B cell (primary cell): ENCODE measurements at regions not wholly inside any gene's neighbourhood (a gene's known extent, or its start where the extent isn't known, plus 50 kb on each side); places are given as distances from the start of the nearest gene placed in this dataset.

Experiments used
- ATAC-seq: fragments of 200-7000 bp; cut with Tn5 transposase; one replicate; pipeline ENCODE4 v1.10.0; 2021; ENCODE audit warnings: low read depth, mild to moderate bottlenecking, moderate number of reproducible peaks, moderate library complexity
- CTCF ChIA-PET: fragments of 350-600 bp; sonication (Branson Sonifier 250); formaldehyde crosslinking; loops from one replicate; lab custom pipeline; 2021; ENCODE audit warnings: antibody characterized with exemption, inconsistent platforms; lab: Charles Lee
- POLR2A ChIA-PET: fragments of 350-600 bp; sonication (Branson Sonifier 250); formaldehyde crosslinking; loops from one replicate; lab custom pipeline; 2021; ENCODE audit warnings: antibody characterized with exemption; lab: Charles Lee
- DNase-seq: peaks from one replicate; pipeline ENCODE4 v3.0.0; 2013
- H2AFZ ChIP-seq: 2 replicates; pipeline ENCODE4 v1.6.1; 2012; ENCODE audit warnings: mild to moderate bottlenecking, low read depth, low read length; ENCODE audit not compliant: insufficient read depth, poor library complexity, severe bottlenecking
- H3K27ac ChIP-seq, 2 donors: 1 replicate in 1 of 2; 2 replicates in 1 of 2; pipeline ENCODE4 v1.5.1; 2012 to 2013; ENCODE audit warnings: low read length in 2 of 2, mild to moderate bottlenecking in 2 of 2, moderate library complexity in 1 of 2
- H3K27me3 ChIP-seq, 4 experiments: fragments of 200-600 bp in 1 of 4; sonication (generic) in 1 of 4; replicated peaks in 1 of 4; 1 replicate in 2 of 4; 2 replicates in 2 of 4; pipeline versions ENCODE4 v1.6.1 to v1.7.0; 2013 to 2016; ENCODE audit warnings: low read length in 3 of 4, mild to moderate bottlenecking in 2 of 4, mixed read lengths in 1 of 4, moderate library complexity in 1 of 4; ENCODE audit not compliant: insufficient read depth in 4 of 4, control insufficient read depth in 3 of 4; ENCODE audit errors: control extremely low read depth in 1 of 4
- H3K36me3 ChIP-seq, 2 experiments: replicated peaks in 1 of 2; 1 replicate in 1 of 2; 2 replicates in 1 of 2; pipeline versions ENCODE4 v1.6.1 to v1.7.1; 2013; ENCODE audit warnings: low read length in 1 of 2; ENCODE audit not compliant: insufficient read depth in 2 of 2, control insufficient read depth in 1 of 2; ENCODE audit errors: control extremely low read depth in 1 of 2, extremely low read depth in 1 of 2
- H3K4me1 ChIP-seq, 2 donors: fragments of 200-600 bp in 1 of 2; sonication (generic) in 1 of 2; 1 replicate in 1 of 2; 2 replicates in 1 of 2; pipeline versions ENCODE4 v1.5.1 to v1.6.1; 2013 to 2017; ENCODE audit warnings: low read length in 2 of 2; ENCODE audit not compliant: control insufficient read depth in 2 of 2, insufficient read depth in 2 of 2
- H3K4me2 ChIP-seq: replicated peaks from 2 replicates; pipeline ENCODE3; 2012; ENCODE audit warnings: mild to moderate bottlenecking, low read depth, low read length; ENCODE audit not compliant: poor library complexity, severe bottlenecking
- H3K4me3 ChIP-seq, 5 experiments: fragments of 200-600 bp in 1 of 5; sonication (generic) in 1 of 5; 1 replicate in 3 of 5; 2 replicates in 2 of 5; pipeline versions ENCODE4 v1.5.1 to v1.7.0; 2011 to 2016; ENCODE audit warnings: low read length in 4 of 5, mild to moderate bottlenecking in 4 of 5, low read depth in 2 of 5, control low read depth in 1 of 5, moderate library complexity in 1 of 5; ENCODE audit not compliant: insufficient read depth in 1 of 5; ENCODE audit errors: control extremely low read depth in 1 of 5, extremely low read depth in 1 of 5
- H3K79me2 ChIP-seq: fragments of 200-600 bp; sonication (generic); one replicate; pipeline ENCODE4 v1.6.0; 2016; ENCODE audit warnings: low read length; ENCODE audit not compliant: control insufficient read depth, insufficient read depth
- H3K9ac ChIP-seq: fragments of 200-600 bp; sonication (generic); 2 replicates; pipeline ENCODE4 v1.6.1; 2017; ENCODE audit warnings: mild to moderate bottlenecking, low read length, moderate library complexity
- H3K9me3 ChIP-seq, 3 donors: one replicate each; pipeline versions ENCODE4 v1.6.1 to v1.7.1; 2013; ENCODE audit warnings: low read length in 2 of 3; ENCODE audit not compliant: control insufficient read depth in 2 of 3, insufficient read depth in 1 of 3; ENCODE audit errors: control extremely low read depth in 1 of 3
- H4K20me1 ChIP-seq: 2 replicates; pipeline ENCODE4 v1.6.0; 2012; ENCODE audit warnings: mild to moderate bottlenecking, low read length; ENCODE audit not compliant: insufficient read depth, control insufficient read depth, poor library complexity, severe bottlenecking
- H3K27ac Mint-ChIP-seq: one replicate; pipeline ENCODE4 v1.8.0; 2021; ENCODE audit warnings: mixed read lengths
- H3K27me3 Mint-ChIP-seq: one replicate; pipeline ENCODE4 v1.8.0; 2021; ENCODE audit warnings: mixed read lengths
- H3K4me1 Mint-ChIP-seq: one replicate; pipeline ENCODE4 v1.8.0; 2021; ENCODE audit warnings: mixed read lengths
- H3K4me3 Mint-ChIP-seq: one replicate; pipeline ENCODE4 v1.8.0; 2021; ENCODE audit warnings: mixed read lengths
- H3K9me3 Mint-ChIP-seq: one replicate; pipeline ENCODE4 v1.8.0; 2022; ENCODE audit warnings: mixed read lengths; ENCODE audit not compliant: insufficient read depth
- EZH2 ChIP-seq: IDR thresholded peaks from 2 replicates; pipeline ENCODE4 v1.6.1; 2012; ENCODE audit warnings: borderline replicate concordance, low read depth, mild to moderate bottlenecking, moderate library complexity, low read length; ENCODE audit not compliant: insufficient read depth, poor library complexity, severe bottlenecking
- WGBS: methylation state at CpG from one replicate; pipeline ENCODE4 v1.1.5; 2013; ENCODE audit warnings: missing lambda C conversion rate; ENCODE audit not compliant: insufficient coverage; 5-methylcytosine and 5-hydroxymethylcytosine counted together
- intact Hi-C: fragments of 100-400 bp; cut with micrococcal nuclease; formaldehyde crosslinking; loops from one replicate; pipeline ENCODE4 v1.10.0; 2022
- TF ChIP-seq, protein P1 (sequence below): fragments of 200-600 bp; IDR thresholded peaks from one replicate; pipeline ENCODE4 v1.8.0; 2022; ENCODE audit warnings: antibody characterized with exemption, mild to moderate bottlenecking

GRCh38 chr5:2032432-2032831 lies 149.7 kb upstream of the IRX4 start:
- no peak overlapping the region for H3K27ac ChIP-seq
- WGBS, result 52% methylated on average over 5 of the region's 5 CpGs
- intact Hi-C loops, result loop anchor here (10.0 kb wide), 1 partner anchor 268 kb away; no protein-coding TSS in a partner anchor
- ChIA-PET POLR2A (no interaction called here), CTCF (no interaction called here)
- peaks cover 0 to 8% (median 0%) of the 10 kb centered on the region in 3 donors for H3K9me3 ChIP-seq
- H3K4me3 Mint-ChIP-seq, result no peak overlapping the region
- no peak overlapping the region for H3K9ac ChIP-seq
- peaks cover 0 to 6% (median 0%) of the 10 kb centered on the region in 4 experiments for H3K27me3 ChIP-seq
- no peak overlapping the region for H3K4me2 ChIP-seq
- H3K9me3 Mint-ChIP-seq, result peaks cover 7% of the 10 kb centered on the region
- H3K4me1 Mint-ChIP-seq, result no peaks in the 10 kb centered on the region
- no peaks in the 10 kb centered on the region for H4K20me1 ChIP-seq
- H3K27me3 Mint-ChIP-seq, result peaks cover 45% of the 10 kb centered on the region
- no peaks in the 10 kb centered on the region for H3K79me2 ChIP-seq
- no peaks in the 10 kb centered on the region for H3K36me3 ChIP-seq
- no peaks in the 10 kb centered on the region for H3K4me1 ChIP-seq
- no peak for TF ChIP-seq EZH2
- TF ChIP-seq, protein P1, sequence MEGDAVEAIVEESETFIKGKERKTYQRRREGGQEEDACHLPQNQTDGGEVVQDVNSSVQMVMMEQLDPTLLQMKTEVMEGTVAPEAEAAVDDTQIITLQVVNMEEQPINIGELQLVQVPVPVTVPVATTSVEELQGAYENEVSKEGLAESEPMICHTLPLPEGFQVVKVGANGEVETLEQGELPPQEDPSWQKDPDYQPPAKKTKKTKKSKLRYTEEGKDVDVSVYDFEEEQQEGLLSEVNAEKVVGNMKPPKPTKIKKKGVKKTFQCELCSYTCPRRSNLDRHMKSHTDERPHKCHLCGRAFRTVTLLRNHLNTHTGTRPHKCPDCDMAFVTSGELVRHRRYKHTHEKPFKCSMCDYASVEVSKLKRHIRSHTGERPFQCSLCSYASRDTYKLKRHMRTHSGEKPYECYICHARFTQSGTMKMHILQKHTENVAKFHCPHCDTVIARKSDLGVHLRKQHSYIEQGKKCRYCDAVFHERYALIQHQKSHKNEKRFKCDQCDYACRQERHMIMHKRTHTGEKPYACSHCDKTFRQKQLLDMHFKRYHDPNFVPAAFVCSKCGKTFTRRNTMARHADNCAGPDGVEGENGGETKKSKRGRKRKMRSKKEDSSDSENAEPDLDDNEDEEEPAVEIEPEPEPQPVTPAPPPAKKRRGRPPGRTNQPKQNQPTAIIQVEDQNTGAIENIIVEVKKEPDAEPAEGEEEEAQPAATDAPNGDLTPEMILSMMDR, result no peak
- H2AFZ ChIP-seq, result no peak overlapping the region
- no peak overlapping the region for H3K4me3 ChIP-seq
- no peak for ATAC-seq
- no peak overlapping the region for H3K27ac Mint-ChIP-seq
- no peak for DNase-seq

DNA sequence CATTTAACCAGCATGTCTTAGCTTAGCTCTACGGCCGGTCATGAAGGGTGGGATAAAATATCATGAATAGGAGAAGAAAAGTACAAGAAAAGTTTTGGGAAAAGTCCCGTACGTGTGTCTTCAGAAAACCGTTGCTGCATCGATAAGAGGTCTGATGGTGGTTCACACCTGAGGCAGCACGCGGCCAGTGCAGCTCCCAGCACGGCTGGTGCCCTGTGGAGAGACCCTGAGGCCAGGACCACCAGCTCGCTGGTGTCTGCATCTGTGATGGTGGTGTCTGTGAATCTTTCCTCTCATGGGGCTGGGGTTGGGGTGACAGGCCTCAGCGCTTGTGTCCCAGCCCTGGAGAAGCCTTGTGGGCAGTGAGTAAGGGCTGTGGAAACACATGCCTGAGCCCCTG lies 148.9 kb upstream of the IRX4 start:
- H3K36me3 ChIP-seq, result no peaks in the 10 kb centered on the region
- H3K4me3 ChIP-seq, result no peak overlapping the region
- peaks cover 7% of the 10 kb centered on the region for H3K9me3 Mint-ChIP-seq
- H3K4me2 ChIP-seq, result no peak overlapping the region
- H3K27ac ChIP-seq, result no peak overlapping the region
- peaks cover 45% of the 10 kb centered on the region for H3K27me3 Mint-ChIP-seq
- TF ChIP-seq, protein P1, result no peak
- no peak for TF ChIP-seq EZH2
- no peaks in the 10 kb centered on the region for H3K79me2 ChIP-seq
- no peak overlapping the region for H3K4me3 Mint-ChIP-seq
- H3K4me1 Mint-ChIP-seq, result no peaks in the 10 kb centered on the region
- intact Hi-C loops, result loop anchor here (10.0 kb wide), 1 partner anchor 267 kb away; no protein-coding TSS in a partner anchor
- peaks cover 0 to 8% (median 0%) of the 10 kb centered on the region in 3 donors for H3K9me3 ChIP-seq
- peaks cover 0 to 6% (median 0%) of the 10 kb centered on the region in 4 experiments for H3K27me3 ChIP-seq
- WGBS, result 88% methylated on average over 9 of the region's 11 CpGs
- no peaks in the 10 kb centered on the region for H3K4me1 ChIP-seq
- H2AFZ ChIP-seq, result no peak overlapping the region
- H3K27ac Mint-ChIP-seq, result no peak overlapping the region
- no peak for ATAC-seq
- CTCF ChIA-PET, result no interaction called here
- DNase-seq, result no peak
- no peak overlapping the region for H3K9ac ChIP-seq
- no peaks in the 10 kb centered on the region for H4K20me1 ChIP-seq
- POLR2A ChIA-PET, result no interaction called here
